Neutrophil (primary cell): ENCODE measurements at regions not wholly inside any gene's neighbourhood (a gene's known extent, or its start where the extent isn't known, plus 50 kb on each side); places are given as distances from the start of the nearest gene placed in this dataset.

Experiments
- H3K27ac ChIP-seq: fragments of 200-600 bp; sonication (generic); 2 replicates; pipeline ENCODE4 v1.5.1; 2016; ENCODE audit warnings: mild to moderate bottlenecking, moderate library complexity
- H3K27me3 ChIP-seq: fragments of 200-600 bp; sonication (generic); 2 replicates; pipeline ENCODE4 v1.6.0; 2016; ENCODE audit warnings: mild to moderate bottlenecking
- H3K36me3 ChIP-seq: fragments of 200-600 bp; sonication (generic); 2 replicates; pipeline ENCODE4 v1.5.1; 2017
- H3K4me1 ChIP-seq, 2 experiments: fragments of 200-600 bp in 1 of 2; sonication (generic) in 1 of 2; 1 replicate in 1 of 2; 2 replicates in 1 of 2; pipeline versions ENCODE4 v1.5.1 to v1.6.1; 2013 to 2016; ENCODE audit warnings: low read depth in 1 of 2, low read length in 1 of 2, mild to moderate bottlenecking in 1 of 2, moderate library complexity in 1 of 2; ENCODE audit not compliant: control insufficient read depth in 1 of 2, insufficient read depth in 1 of 2
- H3K4me3 ChIP-seq, 2 experiments: fragments of 200-600 bp in 1 of 2; sonication (generic) in 1 of 2; 1 replicate in 1 of 2; 2 replicates in 1 of 2; pipeline ENCODE4 v1.5.1; 2013 to 2016; ENCODE audit warnings: low read depth in 1 of 2, low read length in 1 of 2, mild to moderate bottlenecking in 1 of 2, moderate library complexity in 1 of 2
- H3K9me3 ChIP-seq: fragments of 200-600 bp; sonication (generic); 2 replicates; pipeline ENCODE4 v1.5.1; 2016
- CTCF ChIP-seq: fragments of 200-600 bp; sonication (generic); IDR thresholded peaks from 2 replicates; pipeline ENCODE4 v1.5.1; 2016; ENCODE audit warnings: antibody characterized with exemption

- H3K4me1 ChIP-seq, result no peaks in the 10 kb centered on the region
- H3K27me3 ChIP-seq, result no peaks in the 10 kb centered on the region
- H3K36me3 ChIP-seq, result no peaks in the 10 kb centered on the region
- no peak for TF ChIP-seq CTCF
- H3K27ac ChIP-seq, result no peak overlapping the region
- no peaks in the 10 kb centered on the region for H3K9me3 ChIP-seq
- no peak overlapping the region for H3K4me3 ChIP-seq
These were observed 73.9 kb upstream of the TANC1 start for GRCh38 chr2:158894572-158894971.

- no peak overlapping the region for H3K4me3 ChIP-seq
- H3K27ac ChIP-seq, result no peak overlapping the region
- no peaks in the 10 kb centered on the region for H3K27me3 ChIP-seq
- no peaks in the 10 kb centered on the region for H3K4me1 ChIP-seq
- H3K9me3 ChIP-seq, result no peaks in the 10 kb centered on the region
- no peaks in the 10 kb centered on the region for H3K36me3 ChIP-seq
- TF ChIP-seq CTCF, result no peak
These were observed 68.1 kb upstream of the TANC1 start for GRCh38 chr2:158900345-158900744.

- Histone ChIP-seq H3K27me3 (no peaks in the 10 kb centered on the region), H3K9me3 (no peaks in the 10 kb centered on the region), H3K36me3 (no peaks in the 10 kb centered on the region), H3K4me1 (no peaks in the 10 kb centered on the region), H3K4me3 (no peak overlapping the region), H3K27ac (no peak overlapping the region)
- no peak for TF ChIP-seq CTCF
These were observed 66.4 kb upstream of the TANC1 start for GRCh38 chr2:158902005-158902398.

GRCh38 chr2:158903711-158904405, 64.6 kb upstream of the TANC1 start:
- TF ChIP-seq CTCF, result no peak

GRCh38 chr2:158904627-158905177, 63.7 kb upstream of the TANC1 start:
- H3K4me1 ChIP-seq, result no peaks in the 10 kb centered on the region
- H3K27me3 ChIP-seq, result no peaks in the 10 kb centered on the region
- no peaks in the 10 kb centered on the region for H3K9me3 ChIP-seq
- TF ChIP-seq CTCF, result no peak
- no peak overlapping the region for H3K27ac ChIP-seq
- H3K4me3 ChIP-seq, result no peak overlapping the region
- no peaks in the 10 kb centered on the region for H3K36me3 ChIP-seq

More at GRCh38 chr2:158903711-158904405, 64.6 kb upstream of the TANC1 start:
- H3K36me3 ChIP-seq, result no peaks in the 10 kb centered on the region
- H3K4me3 ChIP-seq, result no peak overlapping the region
- H3K27ac ChIP-seq, result no peak overlapping the region
- no peaks in the 10 kb centered on the region for H3K27me3 ChIP-seq
- no peaks in the 10 kb centered on the region for H3K9me3 ChIP-seq
- no peaks in the 10 kb centered on the region for H3K4me1 ChIP-seq
